Prostate gland (tissue), 2 donors: ENCODE measurements at regions not wholly inside any gene's neighbourhood (a gene's known extent, or its start where the extent isn't known, plus 50 kb on each side); places are given as distances from the start of the nearest gene placed in this dataset.

ENCODE experiments used
- DNase-seq: peaks from one replicate; pipeline ENCODE4 v3.0.0-alpha.2; 2019; ENCODE audit warnings: low spot score
- H3K27ac ChIP-seq, 2 donors: fragments of 200-600 bp; sonication (generic); 2 replicates each; pipeline ENCODE4 v1.5.1; 2017 to 2019
- H3K27me3 ChIP-seq: fragments of 200-600 bp; sonication (generic); replicated peaks from 2 replicates; pipeline ENCODE4 v1.5.1; 2019; ENCODE audit not compliant: insufficient read depth
- H3K36me3 ChIP-seq, 2 donors: fragments of 200-600 bp; sonication (generic); 1 replicate in 1 of 2; 2 replicates in 1 of 2; pipeline versions ENCODE4 v1.5.1 to v1.8.1; 2017 to 2019
- H3K4me1 ChIP-seq: fragments of 200-600 bp; sonication (generic); replicated peaks from 2 replicates; pipeline ENCODE4 v1.5.1; 2019
- H3K4me3 ChIP-seq, 2 donors: fragments of 200-600 bp; sonication (generic); 2 replicates each; pipeline ENCODE4 v1.5.1; 2017 to 2019
- H3K9me3 ChIP-seq: fragments of 200-600 bp; sonication (generic); 2 replicates; pipeline ENCODE4 v1.5.1; 2017
- CTCF ChIP-seq, 4 experiments: fragments of 200-600 bp in 2 of 4; fragments of 450-650 bp in 2 of 4; sonication (generic) in 2 of 4; IDR thresholded peaks; 1 replicate in 3 of 4; 2 replicates in 1 of 4; pipeline ENCODE4 v1.5.1; 2016 to 2019; ENCODE audit warnings: antibody characterized with exemption in 4 of 4, mild to moderate bottlenecking in 2 of 4, moderate library complexity in 2 of 4
- POLR2A ChIP-seq: fragments of 450-650 bp; IDR thresholded peaks from one replicate; pipeline ENCODE4 v1.6.1; 2016; ENCODE audit warnings: antibody characterized with exemption, mild to moderate bottlenecking
- POLR2AphosphoS5 ChIP-seq: sonication (generic); formaldehyde crosslinking; IDR thresholded peaks from one replicate; pipeline ENCODE4 v1.6.1; 2017; ENCODE audit warnings: antibody characterized with exemption
- WGBS: methylation state at CpG from one replicate; pipeline ENCODE4 v1.1.5; 2018; 5-methylcytosine and 5-hydroxymethylcytosine counted together
- intact Hi-C: fragments of 100-400 bp; cut with DNase I; formaldehyde crosslinking; loops from one replicate; pipeline ENCODE4 v1.14.2; 2022

GRCh38 chr11:23138761-23139160, 278.5 kb upstream of the CCDC179 start:
- Histone ChIP-seq H3K9me3 (no peaks in the 10 kb centered on the region), H3K4me1 (no peaks in the 10 kb centered on the region), H3K4me3 (no peak overlapping the region), H3K36me3 (no peaks in the 10 kb centered on the region), H3K27me3 (no peaks in the 10 kb centered on the region), H3K27ac (no peak overlapping the region)
- TF ChIP-seq CTCF (IDR thresholded peaks at IDR 0.05) (no peak), POLR2AphosphoS5 (no peak), POLR2A (no peak)
- whole genome bisulfite sequencing: 83% methylated on average over 1 of the region's 1 CpG
- intact Hi-C loops: no loop called here
- DNase-seq: no peak

- intact Hi-C loops: no loop called here
- TF ChIP-seq CTCF (IDR thresholded peaks at IDR 0.05) (no peak), POLR2AphosphoS5 (no peak), POLR2A (no peak)
- 51% methylated on average over 2 of the region's 2 CpGs for WGBS
These were observed 282.7 kb upstream of the CCDC179 start for GRCh38 chr11:23143022-23143421.

GRCh38 chr11:23151819-23152218, 291.5 kb upstream of the CCDC179 start:
- Histone ChIP-seq H3K9me3 (no peaks in the 10 kb centered on the region), H3K27ac (no peak overlapping the region), H3K27me3 (no peaks in the 10 kb centered on the region), H3K4me1 (no peaks in the 10 kb centered on the region), H3K4me3 (no peak overlapping the region), H3K36me3 (no peaks in the 10 kb centered on the region)
- 83% methylated on average over 2 of the region's 2 CpGs for WGBS
- intact Hi-C loops: no loop called here
- DNase-seq: no peak
- TF ChIP-seq POLR2AphosphoS5: no peak
- no peak for TF ChIP-seq POLR2A
- no peak for TF ChIP-seq CTCF (IDR thresholded peaks at IDR 0.05)

More at GRCh38 chr11:23143022-23143421, 282.7 kb upstream of the CCDC179 start:
- no peaks in the 10 kb centered on the region for H3K9me3 ChIP-seq
- no peaks in the 10 kb centered on the region for H3K27me3 ChIP-seq
- no peak overlapping the region for H3K4me3 ChIP-seq
- DNase-seq: no peak
- no peak overlapping the region for H3K27ac ChIP-seq
- H3K36me3 ChIP-seq: no peaks in the 10 kb centered on the region
- H3K4me1 ChIP-seq: no peaks in the 10 kb centered on the region

GRCh38 chr11:23155503-23155902, 295.2 kb upstream of the CCDC179 start:
- Histone ChIP-seq H3K9me3 (no peaks in the 10 kb centered on the region), H3K36me3 (no peaks in the 10 kb centered on the region), H3K27ac (no peak overlapping the region), H3K4me3 (no peak overlapping the region), H3K4me1 (no peaks in the 10 kb centered on the region), H3K27me3 (no peaks in the 10 kb centered on the region)
- TF ChIP-seq POLR2A: no peak
- no peak for TF ChIP-seq CTCF (IDR thresholded peaks at IDR 0.05)
- TF ChIP-seq POLR2AphosphoS5: no peak
- intact Hi-C loops: no loop called here
- 97% methylated on average over 1 of the region's 1 CpG for WGBS
- no peak for DNase-seq

GRCh38 chr11:23164022-23164421, 303.7 kb upstream of the CCDC179 start:
- DNase-seq: no peak
- Histone ChIP-seq H3K4me1 (no peaks in the 10 kb centered on the region), H3K27ac (no peak overlapping the region), H3K4me3 (no peak overlapping the region), H3K36me3 (no peaks in the 10 kb centered on the region), H3K27me3 (no peaks in the 10 kb centered on the region), H3K9me3 (no peaks in the 10 kb centered on the region)
- 27% methylated on average over 1 of the region's 1 CpG for WGBS
- TF ChIP-seq POLR2AphosphoS5 (no peak), CTCF (IDR thresholded peaks at IDR 0.05) (no peak), POLR2A (no peak)
- intact Hi-C loops: no loop called here
